ENCODE measurements at regions not wholly inside any gene's neighbourhood (a gene's known extent, or its start where the extent isn't known, plus 50 kb on each side); places are given as distances from the start of the nearest gene placed in this dataset.

DNA sequence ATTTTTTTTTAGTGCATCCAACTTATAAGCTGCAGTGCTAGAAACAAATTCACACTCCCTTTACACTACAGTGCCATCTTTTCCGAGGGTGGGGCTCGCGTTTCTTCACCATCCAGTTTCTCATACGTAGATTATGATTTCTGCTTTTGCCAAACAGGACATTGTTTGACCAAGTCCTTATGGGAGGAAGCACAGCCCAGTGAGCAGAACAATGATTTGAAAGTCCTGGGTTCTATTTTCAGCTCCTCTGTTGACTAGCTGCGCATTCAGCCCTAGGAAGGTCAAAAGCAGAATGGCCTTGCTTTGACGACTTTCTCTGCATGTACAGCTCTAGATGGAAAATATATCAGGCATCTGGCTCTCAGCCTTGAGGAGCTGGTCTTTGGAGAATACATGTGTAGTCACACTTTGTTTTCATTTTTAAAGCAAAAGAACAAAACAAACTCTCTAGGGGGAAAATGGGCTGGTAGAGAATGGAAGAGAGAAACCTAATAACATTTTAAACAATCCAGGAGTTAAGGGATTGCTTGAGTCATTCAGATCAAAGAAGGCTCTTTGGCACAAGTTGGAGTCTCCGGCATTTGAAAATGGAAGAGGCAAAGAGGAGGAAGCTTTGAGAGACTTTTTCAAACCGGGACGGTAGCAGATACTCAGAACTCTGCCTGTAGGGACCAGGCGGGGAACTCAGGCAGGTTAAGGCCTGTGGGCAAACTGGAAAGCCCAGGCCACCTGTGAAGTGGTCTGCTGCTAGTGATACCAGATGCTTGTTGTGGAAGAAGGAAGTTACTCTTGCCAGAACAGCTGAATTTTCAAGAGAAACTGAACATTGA, 257.3 kb upstream of the PLEKHG7 start (continued):
- TF ChIP-seq, protein P1, sequence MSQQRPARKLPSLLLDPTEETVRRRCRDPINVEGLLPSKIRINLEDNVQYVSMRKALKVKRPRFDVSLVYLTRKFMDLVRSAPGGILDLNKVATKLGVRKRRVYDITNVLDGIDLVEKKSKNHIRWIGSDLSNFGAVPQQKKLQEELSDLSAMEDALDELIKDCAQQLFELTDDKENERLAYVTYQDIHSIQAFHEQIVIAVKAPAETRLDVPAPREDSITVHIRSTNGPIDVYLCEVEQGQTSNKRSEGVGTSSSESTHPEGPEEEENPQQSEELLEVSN (IDR thresholded peaks at IDR 0.05; ENCODE audit: borderline replicate concordance, low read depth): no peak
- no peak for TF ChIP-seq TFCP2L1 (CRISPR knock-in tag; IDR thresholded peaks at IDR 0.05)
- TF ChIP-seq POLR2AphosphoS2 (conservative IDR thresholded peaks at IDR 0.05; ENCODE audit: low read length): no peak
- no peak for TF ChIP-seq JUN (IDR thresholded peaks at IDR 0.05)

DNA sequence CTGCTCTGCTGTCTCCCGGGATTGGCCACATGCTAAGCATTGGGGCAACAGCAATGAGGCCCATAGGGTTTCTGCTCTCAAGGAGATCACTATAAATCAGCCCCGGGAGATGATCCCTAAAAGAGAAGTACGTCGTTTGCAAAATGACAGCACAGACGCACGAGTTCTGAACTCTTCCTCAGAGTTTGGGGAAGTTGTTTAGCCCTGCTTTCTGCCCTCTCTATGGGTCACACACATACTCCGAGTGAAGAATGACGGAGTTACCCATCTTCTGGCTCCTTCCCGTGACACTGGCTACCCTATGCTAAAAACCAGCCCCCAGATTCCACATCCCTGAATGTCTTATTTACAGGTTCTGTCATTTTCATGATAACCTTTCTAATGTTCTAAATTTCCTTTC, 258.0 kb upstream of the PLEKHG7 start:
- no peak overlapping the region for H3K4me2 ChIP-seq
- no peaks in the 10 kb centered on the region for H3K9me3 ChIP-seq
- FAIRE-seq: no peak
- POLR2A ChIA-PET: interaction anchor here (2.9 kb wide), 1 partner anchor 299 kb away, joined by 10 read pairs; the partner anchor contains the start of gene BTG1
- TF ChIP-seq POLR2A (IDR thresholded peaks at IDR 0.05; ENCODE audit: low read length): no peak
- TF ChIP-seq, protein P2, sequence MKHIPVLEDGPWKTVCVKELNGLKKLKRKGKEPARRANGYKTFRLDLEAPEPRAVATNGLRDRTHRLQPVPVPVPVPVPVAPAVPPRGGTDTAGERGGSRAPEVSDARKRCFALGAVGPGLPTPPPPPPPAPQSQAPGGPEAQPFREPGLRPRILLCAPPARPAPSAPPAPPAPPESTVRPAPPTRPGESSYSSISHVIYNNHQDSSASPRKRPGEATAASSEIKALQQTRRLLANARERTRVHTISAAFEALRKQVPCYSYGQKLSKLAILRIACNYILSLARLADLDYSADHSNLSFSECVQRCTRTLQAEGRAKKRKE (CRISPR knock-in tag; IDR thresholded peaks at IDR 0.05; ENCODE audit: low read depth): no peak
- no peak for TF ChIP-seq FOSB (CRISPR knock-in tag; IDR thresholded peaks at IDR 0.05)
- no peak for TF ChIP-seq EHF (CRISPR knock-in tag; IDR thresholded peaks at IDR 0.05)
- no peak for TF ChIP-seq CHD4 (IDR thresholded peaks at IDR 0.05; ENCODE audit: borderline replicate concordance)
- TF ChIP-seq, protein P3, sequence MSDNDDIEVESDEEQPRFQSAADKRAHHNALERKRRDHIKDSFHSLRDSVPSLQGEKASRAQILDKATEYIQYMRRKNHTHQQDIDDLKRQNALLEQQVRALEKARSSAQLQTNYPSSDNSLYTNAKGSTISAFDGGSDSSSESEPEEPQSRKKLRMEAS (IDR thresholded peaks at IDR 0.05): no peak
- no peak for TF ChIP-seq ZFP36 (IDR thresholded peaks at IDR 0.05; ENCODE audit: borderline replicate concordance, partially characterized antibody)
- TF ChIP-seq ZC3H11A (IDR thresholded peaks at IDR 0.05): no peak
- TF ChIP-seq EP300 (IDR thresholded peaks at IDR 0.05): no peak
- TF ChIP-seq KDM1A (IDR thresholded peaks at IDR 0.05; ENCODE audit: low read depth): no peak
- no peak for TF ChIP-seq NFE2L2 (conservative IDR thresholded peaks at IDR 0.05; ENCODE audit: low read length)
- no peak for TF ChIP-seq BHLHE40 (IDR thresholded peaks at IDR 0.05; ENCODE audit: low read depth, low read length)
- TF ChIP-seq RNF2 (IDR thresholded peaks at IDR 0.05; ENCODE audit: borderline replicate concordance, low read depth): no peak
- no peak for TF ChIP-seq ESRRA (IDR thresholded peaks at IDR 0.05; ENCODE audit: borderline replicate concordance, low read length)
- no peak for ATAC-seq
- H3K27ac ChIP-seq: no peak overlapping the region
- WGBS (ENCODE audit: missing lambda C conversion rate): 70% methylated on average over 9 of the region's 9 CpGs
- peaks cover 10% of the 10 kb centered on the region for H3K4me1 ChIP-seq
- CTCF ChIA-PET: interaction anchor here (1.2 kb wide), 1 partner anchor 633 kb away, joined by 3 read pairs; no protein-coding TSS in a partner anchor
- no peak overlapping the region for H3K4me3 ChIP-seq
- no peak for DNase-seq (ENCODE audit: low read depth in 1 of 2, low spot score in 1 of 2)

DNA sequence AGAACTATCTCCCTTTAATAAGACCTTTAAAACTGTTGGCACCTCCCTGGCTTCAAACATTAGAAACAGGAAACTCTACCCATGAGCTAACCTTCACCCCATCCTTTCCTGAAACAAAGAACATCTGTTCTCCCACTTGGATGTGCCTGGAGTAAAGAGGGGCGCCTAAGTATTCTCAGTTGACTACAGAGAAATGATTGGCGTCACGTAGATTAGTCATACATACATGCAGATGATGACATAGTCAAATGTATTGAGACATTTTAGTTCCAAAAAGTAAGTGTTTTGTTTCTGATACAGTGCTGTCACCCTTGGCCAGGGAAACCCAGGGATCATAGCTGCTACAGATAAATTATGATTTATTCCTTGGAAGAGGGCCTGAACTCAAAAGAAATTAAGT, 260.0 kb upstream of the PLEKHG7 start:
- Histone ChIP-seq H3K4me3 (no peak overlapping the region), H3K9me3 (no peaks in the 10 kb centered on the region), H3K4me2 (no peak overlapping the region), H3K27ac (peak overlapping the region in 1 of 2 experiments; percentile 11; a peak in 2 of 6 replicates), H3K4me1 (peaks cover 28% of the 10 kb centered on the region)
- FAIRE-seq (no peak), DNase-seq (ENCODE audit: low read depth in 1 of 2, low spot score in 1 of 2) (no peak), ATAC-seq (no peak)
- WGBS (ENCODE audit: missing lambda C conversion rate): 72% methylated on average over 3 of the region's 3 CpGs
- no peak for TF ChIP-seq FOSL2 (IDR thresholded peaks at IDR 0.05)
- TF ChIP-seq FOSL2 (CRISPR knock-in tag; IDR thresholded peaks at IDR 0.05): 0 out of 2 replicates have a peak, but pooled peaks have one; percentile 16
- TF ChIP-seq GATA3 (IDR thresholded peaks at IDR 0.05; ENCODE audit: borderline replicate concordance): no peak
- CTCF ChIA-PET: no interaction called here
- POLR2A ChIA-PET: interaction anchor here (0.6 kb wide), 1 partner anchor 284 kb away, joined by 6 read pairs; no protein-coding TSS in a partner anchor

DNA sequence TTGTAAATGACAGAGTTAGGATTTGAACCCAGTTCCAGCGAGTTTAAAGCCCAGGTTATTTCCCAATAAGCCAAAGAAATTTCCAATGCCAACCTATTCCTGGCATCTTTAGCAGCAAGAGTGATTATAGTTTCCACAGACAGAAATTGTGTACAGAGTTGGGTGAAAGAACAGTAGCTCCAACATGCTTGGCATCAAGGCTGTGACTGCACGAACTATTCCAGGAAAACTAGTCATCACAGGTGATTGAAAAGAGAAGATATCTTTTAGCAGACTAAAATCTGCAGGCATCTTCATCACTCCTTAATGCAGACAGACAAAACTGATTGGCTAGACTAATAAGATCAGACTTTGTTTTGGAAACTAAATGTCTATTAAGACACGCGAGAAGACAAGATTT, 262.7 kb upstream of the PLEKHG7 start:
- peak overlapping the region; percentile 54 for H3K4me2 ChIP-seq
- H3K27ac ChIP-seq: peak overlapping the region; percentile 53 to 68

More for the DNA sequence above, 262.7 kb upstream of the PLEKHG7 start:
- Histone ChIP-seq H3K4me3 (no peak overlapping the region), H3K9me3 (no peaks in the 10 kb centered on the region), H3K4me1 (peaks cover 26% of the 10 kb centered on the region)
- CTCF ChIA-PET: interaction anchor here (0.8 kb wide), 1 partner anchor 295 kb away, joined by 3 read pairs; the partner anchor contains the start of gene BTG1
- POLR2A ChIA-PET: interaction anchor here (1.8 kb wide), 1 partner anchor 294 kb away, joined by 21 read pairs; the partner anchor contains the start of gene BTG1
- DNase-seq (ENCODE audit: low read depth in 1 of 2, low spot score in 1 of 2) (no peak), FAIRE-seq (no peak), ATAC-seq (no peak)
- WGBS (ENCODE audit: missing lambda C conversion rate): 50% methylated on average over 4 of the region's 4 CpGs
- TF ChIP-seq FOSL2 (IDR thresholded peaks at IDR 0.05) (no peak), FOSL2 (CRISPR knock-in tag; IDR thresholded peaks at IDR 0.05) (no peak), MAZ (IDR thresholded peaks at IDR 0.05; ENCODE audit: borderline replicate concordance, low read depth, low read length) (no peak), RCOR1 (IDR thresholded peaks at IDR 0.05; ENCODE audit: low read depth, low read length) (no peak), JUNB (IDR thresholded peaks at IDR 0.05) (no peak), KDM5A (IDR thresholded peaks at IDR 0.05) (no peak), CBX2 (IDR thresholded peaks at IDR 0.05; ENCODE audit: borderline replicate concordance, low read depth) (no peak), NR3C1 (IDR thresholded peaks at IDR 0.05) (no peak)
- TF ChIP-seq, protein P4, sequence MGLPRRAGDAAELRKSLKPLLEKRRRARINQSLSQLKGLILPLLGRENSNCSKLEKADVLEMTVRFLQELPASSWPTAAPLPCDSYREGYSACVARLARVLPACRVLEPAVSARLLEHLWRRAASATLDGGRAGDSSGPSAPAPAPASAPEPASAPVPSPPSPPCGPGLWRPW (IDR thresholded peaks at IDR 0.05): no peak
- TF ChIP-seq, protein P5, sequence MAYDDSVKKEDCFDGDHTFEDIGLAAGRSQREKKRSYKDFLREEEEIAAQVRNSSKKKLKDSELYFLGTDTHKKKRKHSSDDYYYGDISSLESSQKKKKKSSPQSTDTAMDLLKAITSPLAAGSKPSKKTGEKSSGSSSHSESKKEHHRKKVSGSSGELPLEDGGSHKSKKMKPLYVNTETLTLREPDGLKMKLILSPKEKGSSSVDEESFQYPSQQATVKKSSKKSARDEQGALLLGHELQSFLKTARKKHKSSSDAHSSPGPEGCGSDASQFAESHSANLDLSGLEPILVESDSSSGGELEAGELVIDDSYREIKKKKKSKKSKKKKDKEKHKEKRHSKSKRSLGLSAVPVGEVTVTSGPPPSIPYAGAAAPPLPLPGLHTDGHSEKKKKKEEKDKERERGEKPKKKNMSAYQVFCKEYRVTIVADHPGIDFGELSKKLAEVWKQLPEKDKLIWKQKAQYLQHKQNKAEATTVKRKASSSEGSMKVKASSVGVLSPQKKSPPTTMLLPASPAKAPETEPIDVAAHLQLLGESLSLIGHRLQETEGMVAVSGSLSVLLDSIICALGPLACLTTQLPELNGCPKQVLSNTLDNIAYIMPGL (CRISPR knock-in tag; IDR thresholded peaks at IDR 0.05; ENCODE audit: borderline replicate concordance): no peak

Measured in A549 (cell line).